ENCODE measurements at regions not wholly inside any gene's neighbourhood (a gene's known extent, or its start where the extent isn't known, plus 50 kb on each side); places are given as distances from the start of the nearest gene placed in this dataset.

- no peaks in the 10 kb centered on the region for H3K9me1 ChIP-seq (ENCODE audit: insufficient read depth, low read length)
- H3K27ac ChIP-seq (ENCODE audit: insufficient read depth, low read length) = no peak overlapping the region
- H3K4me3 ChIP-seq (ENCODE audit: insufficient read depth, low read depth, low read length) = no peak overlapping the region
- no peak overlapping the region for H4K8ac ChIP-seq (ENCODE audit: low read depth in 2 of 2, low read length in 2 of 2)
- H4K20me1 ChIP-seq (ENCODE audit: insufficient read depth, low read length) = no peaks in the 10 kb centered on the region
- POLR2A ChIA-PET (ENCODE audit: unreplicated experiment) = no interaction called here
- H3K9me3 ChIP-seq (ENCODE audit: control insufficient read depth, insufficient read depth, low read length) = no peaks in the 10 kb centered on the region
- H3K27me3 ChIP-seq (ENCODE audit: control insufficient read depth, insufficient read depth, low read length) = peaks cover 10% of the 10 kb centered on the region
- dilution Hi-C loops (cut with HindIII; ENCODE audit: low sequenced_read_pairs, unreplicated experiment) (no loop called here), intact Hi-C loops (cut with micrococcal nuclease) (no loop called here), in situ Hi-C loops (cut with MboI; ENCODE audit: low sequenced_read_pairs) (no loop called here)
- H3K56ac ChIP-seq (ENCODE audit: extremely low read depth, insufficient read depth, low read length) = no peak overlapping the region
- no peak overlapping the region for H2AFZ ChIP-seq (replicated peaks; ENCODE audit: low read length, poor library complexity)
- WGBS, 2 experiments (ENCODE audit: extremely low coverage in 2 of 2, insufficient read length in 1 of 2) = no CpG with 5 or more reads among the region's 6 CpGs
- H3K4me2 ChIP-seq (ENCODE audit: low read depth, low read length) = no peak overlapping the region
- H2BK20ac ChIP-seq (ENCODE audit: low read depth, low read length) = no peak overlapping the region
- no peak overlapping the region for H2AK5ac ChIP-seq (ENCODE audit: low read depth, low read length)
- TF ChIP-seq RCOR1 (IDR thresholded peaks at IDR 0.05; ENCODE audit: insufficient replicate concordance, low read length) (no peak), NFE2L2 (IDR thresholded peaks at IDR 0.05; ENCODE audit: low read depth, low read length) (no peak), FOS (IDR thresholded peaks at IDR 0.05; ENCODE audit: low read depth, low read length) (no peak), POLR2A (IDR thresholded peaks at IDR 0.05; ENCODE audit: low read depth, low read length) (no peak), RAD21 (IDR thresholded peaks at IDR 0.05; ENCODE audit: low read length) (no peak), SMC3 (IDR thresholded peaks at IDR 0.05; ENCODE audit: low read depth, low read length) (no peak), ELK1 (IDR thresholded peaks at IDR 0.05; ENCODE audit: borderline replicate concordance, low read depth, low read length) (no peak), MAZ (IDR thresholded peaks at IDR 0.05; ENCODE audit: borderline replicate concordance, low read depth, low read length) (no peak), CHD1 (IDR thresholded peaks at IDR 0.05; ENCODE audit: low read depth, low read length) (no peak), USF2 (IDR thresholded peaks at IDR 0.05; ENCODE audit: low read depth, low read length) (no peak)
- no peak overlapping the region for H4K5ac ChIP-seq (ENCODE audit: low read depth, low read length)
- no peak overlapping the region for H4K91ac ChIP-seq (ENCODE audit: insufficient read depth, low read depth, low read length)
- CTCF ChIA-PET = no interaction called here
- DNase-seq (peak; percentile 48), ATAC-seq (ENCODE audit: low read depth) (peak; percentile 48)
- no peaks in the 10 kb centered on the region for H3K36me3 ChIP-seq (ENCODE audit: control insufficient read depth, insufficient read depth, low read length)
- H2AK9ac ChIP-seq (replicated peaks; ENCODE audit: low read depth, low read length, poor library complexity) = no peak overlapping the region
- H3K4me1 ChIP-seq (ENCODE audit: control insufficient read depth, insufficient read depth, low read length) = peaks cover 1% of the 10 kb centered on the region; the same call in 1 of the 2 replicates
- no peak overlapping the region for H3K18ac ChIP-seq (ENCODE audit: low read depth, low read length)
- BruUV-seq (replicated peaks) = no TSS peak
- no peak overlapping the region for H3K23ac ChIP-seq (ENCODE audit: low read depth, low read length)
- no peak overlapping the region for H3K9ac ChIP-seq (ENCODE audit: low read depth, low read length)
- H2BK120ac ChIP-seq (ENCODE audit: low read depth, low read length) = no peak overlapping the region
- no peak overlapping the region for H3K14ac ChIP-seq (replicated peaks; ENCODE audit: low read depth, low read length)
- H2BK15ac ChIP-seq (ENCODE audit: low read depth, low read length) = no peak overlapping the region
- H3K79me1 ChIP-seq (ENCODE audit: low read depth in 1 of 2, low read length in 2 of 2) = no peaks in the 10 kb centered on the region
- H3K4ac ChIP-seq (ENCODE audit: low read depth, low read length) = no peak overlapping the region
- H2BK5ac ChIP-seq (ENCODE audit: low read depth, low read length, poor library complexity, severe bottlenecking) = no peak overlapping the region
These were observed 187.2 kb downstream of the EFNB2 start for GRCh38 chr13:106348075-106348840.

All from IMR-90 (cell line).